ENCODE measurements at regions not wholly inside any gene's neighbourhood (a gene's known extent, or its start where the extent isn't known, plus 50 kb on each side); places are given as distances from the start of the nearest gene placed in this dataset.

GRCh38 chrX:122504026-122504425 is 680.1 kb upstream of the GRIA3 start:
- TF ChIP-seq CTCF (IDR thresholded peaks at IDR 0.05): no peak
- no peak for TF ChIP-seq POLR2A (IDR thresholded peaks at IDR 0.05)
